ENCODE measurements at regions not wholly inside any gene's neighbourhood (a gene's known extent, or its start where the extent isn't known, plus 50 kb on each side); places are given as distances from the start of the nearest gene placed in this dataset.
"Not testable (repeated sequence)": the region's sequence is repeated elsewhere in the genome, so short reads cannot be mapped to it uniquely, and the experiment has no call there.

- not testable (repeated sequence) for H3K9me3 ChIP-seq (ENCODE audit: low read depth, low read length); H3K27me3 ChIP-seq (ENCODE audit: insufficient read depth, low read length); H3K4me1 ChIP-seq (ENCODE audit: insufficient read depth, low read length); H3K4me3 ChIP-seq (ENCODE audit: low read length)
Observed at GRCh38 chr5:21559109-21559508, 1294.0 kb downstream of the CDH12 start.

GRCh38 chr5:21552263-21552662 is 1300.9 kb downstream of the CDH12 start:
- H3K9me3 ChIP-seq (ENCODE audit: low read depth, low read length); H3K27me3 ChIP-seq (ENCODE audit: insufficient read depth, low read length); H3K4me1 ChIP-seq (ENCODE audit: insufficient read depth, low read length); H3K4me3 ChIP-seq (ENCODE audit: low read length): not testable (repeated sequence)

GRCh38 chr5:21550916-21551315 is 1302.2 kb downstream of the CDH12 start:
- H3K4me3 ChIP-seq (ENCODE audit: low read length); H3K27me3 ChIP-seq (ENCODE audit: insufficient read depth, low read length); H3K9me3 ChIP-seq (ENCODE audit: low read depth, low read length); H3K4me1 ChIP-seq (ENCODE audit: insufficient read depth, low read length): not testable (repeated sequence)

GRCh38 chr5:21547656-21548055 is 1305.5 kb downstream of the CDH12 start:
- not testable (repeated sequence) for H3K4me3 ChIP-seq (ENCODE audit: low read length); H3K27me3 ChIP-seq (ENCODE audit: insufficient read depth, low read length); H3K4me1 ChIP-seq (ENCODE audit: insufficient read depth, low read length); H3K9me3 ChIP-seq (ENCODE audit: low read depth, low read length)

GRCh38 chr5:21535114-21535513 is 1318.0 kb downstream of the CDH12 start:
- H3K27me3 ChIP-seq (ENCODE audit: insufficient read depth, low read length); H3K4me1 ChIP-seq (ENCODE audit: insufficient read depth, low read length); H3K4me3 ChIP-seq (ENCODE audit: low read length); H3K9me3 ChIP-seq (ENCODE audit: low read depth, low read length): not testable (repeated sequence)

- not testable (repeated sequence) for H3K9me3 ChIP-seq (ENCODE audit: low read depth, low read length); H3K4me1 ChIP-seq (ENCODE audit: insufficient read depth, low read length); H3K27me3 ChIP-seq (ENCODE audit: insufficient read depth, low read length); H3K4me3 ChIP-seq (ENCODE audit: low read length)
Observed at GRCh38 chr5:21521157-21521556, 1332.0 kb downstream of the CDH12 start.

- not testable (repeated sequence) for H3K9me3 ChIP-seq (ENCODE audit: low read depth, low read length); H3K27me3 ChIP-seq (ENCODE audit: insufficient read depth, low read length); H3K4me3 ChIP-seq (ENCODE audit: low read length); H3K4me1 ChIP-seq (ENCODE audit: insufficient read depth, low read length)
Observed at GRCh38 chr5:21496926-21497325, 1356.2 kb downstream of the CDH12 start.

- not testable (repeated sequence) for H3K27me3 ChIP-seq (ENCODE audit: insufficient read depth, low read length); H3K4me1 ChIP-seq (ENCODE audit: insufficient read depth, low read length); H3K4me3 ChIP-seq (ENCODE audit: low read length); H3K9me3 ChIP-seq (ENCODE audit: low read depth, low read length)
Observed at GRCh38 chr5:21496056-21496455, 1357.1 kb downstream of the CDH12 start.

GRCh38 chr5:21495235-21495634 is 1357.9 kb downstream of the CDH12 start:
- not testable (repeated sequence) for H3K9me3 ChIP-seq (ENCODE audit: low read depth, low read length); H3K4me3 ChIP-seq (ENCODE audit: low read length); H3K27me3 ChIP-seq (ENCODE audit: insufficient read depth, low read length); H3K4me1 ChIP-seq (ENCODE audit: insufficient read depth, low read length)

GRCh38 chr5:21494033-21494432 is 1359.1 kb downstream of the CDH12 start:
- not testable (repeated sequence) for H3K9me3 ChIP-seq (ENCODE audit: low read depth, low read length); H3K4me3 ChIP-seq (ENCODE audit: low read length)

GRCh38 chr5:21491182-21491581 is 1362.0 kb downstream of the CDH12 start:
- not testable (repeated sequence) for H3K4me1 ChIP-seq (ENCODE audit: insufficient read depth, low read length); H3K9me3 ChIP-seq (ENCODE audit: low read depth, low read length); H3K27me3 ChIP-seq (ENCODE audit: insufficient read depth, low read length); H3K4me3 ChIP-seq (ENCODE audit: low read length)

More at GRCh38 chr5:21494033-21494432, 1359.1 kb downstream of the CDH12 start:
- H3K4me1 ChIP-seq (ENCODE audit: insufficient read depth, low read length); H3K27me3 ChIP-seq (ENCODE audit: insufficient read depth, low read length): not testable (repeated sequence)

- not testable (repeated sequence) for H3K4me1 ChIP-seq (ENCODE audit: insufficient read depth, low read length); H3K9me3 ChIP-seq (ENCODE audit: low read depth, low read length); H3K27me3 ChIP-seq (ENCODE audit: insufficient read depth, low read length); H3K4me3 ChIP-seq (ENCODE audit: low read length)
Observed at GRCh38 chr5:21488828-21489227, 1364.3 kb downstream of the CDH12 start.

- not testable (repeated sequence) for H3K4me1 ChIP-seq (ENCODE audit: insufficient read depth, low read length); H3K4me3 ChIP-seq (ENCODE audit: low read length); H3K9me3 ChIP-seq (ENCODE audit: low read depth, low read length); H3K27me3 ChIP-seq (ENCODE audit: insufficient read depth, low read length)
Observed at GRCh38 chr5:21485458-21486000, 1367.6 kb downstream of the CDH12 start.

- H3K4me1 ChIP-seq (ENCODE audit: insufficient read depth, low read length); H3K4me3 ChIP-seq (ENCODE audit: low read length); H3K27me3 ChIP-seq (ENCODE audit: insufficient read depth, low read length); H3K9me3 ChIP-seq (ENCODE audit: low read depth, low read length): not testable (repeated sequence)
Observed at GRCh38 chr5:21484498-21484889, 1368.7 kb downstream of the CDH12 start.

GRCh38 chr5:21483790-21484497 is 1369.2 kb downstream of the CDH12 start:
- H3K27me3 ChIP-seq (ENCODE audit: insufficient read depth, low read length); H3K9me3 ChIP-seq (ENCODE audit: low read depth, low read length); H3K4me3 ChIP-seq (ENCODE audit: low read length); H3K4me1 ChIP-seq (ENCODE audit: insufficient read depth, low read length): not testable (repeated sequence)

GRCh38 chr5:21482983-21483650 is 1370.0 kb downstream of the CDH12 start:
- H3K27me3 ChIP-seq (ENCODE audit: insufficient read depth, low read length); H3K4me1 ChIP-seq (ENCODE audit: insufficient read depth, low read length); H3K9me3 ChIP-seq (ENCODE audit: low read depth, low read length); H3K4me3 ChIP-seq (ENCODE audit: low read length): not testable (repeated sequence)

All from mononuclear cell (primary cell).